HG03039 (cell line): ENCODE measurements at regions not wholly inside any gene's neighbourhood (a gene's known extent, or its start where the extent isn't known, plus 50 kb on each side); places are given as distances from the start of the nearest gene placed in this dataset.

Source experiments
- ATAC-seq: cut with Tn5 transposase; IDR thresholded peaks from one replicate; pipeline ENCODE4 v1.9.1; 2021; ENCODE audit warnings: mild to moderate bottlenecking, moderate library complexity; ENCODE audit not compliant: unreplicated experiment

- ATAC-seq, result no peak
Measured at GRCh38 chr13:107079423-107080049, 511.6 kb upstream of the ARGLU1 start.

DNA sequence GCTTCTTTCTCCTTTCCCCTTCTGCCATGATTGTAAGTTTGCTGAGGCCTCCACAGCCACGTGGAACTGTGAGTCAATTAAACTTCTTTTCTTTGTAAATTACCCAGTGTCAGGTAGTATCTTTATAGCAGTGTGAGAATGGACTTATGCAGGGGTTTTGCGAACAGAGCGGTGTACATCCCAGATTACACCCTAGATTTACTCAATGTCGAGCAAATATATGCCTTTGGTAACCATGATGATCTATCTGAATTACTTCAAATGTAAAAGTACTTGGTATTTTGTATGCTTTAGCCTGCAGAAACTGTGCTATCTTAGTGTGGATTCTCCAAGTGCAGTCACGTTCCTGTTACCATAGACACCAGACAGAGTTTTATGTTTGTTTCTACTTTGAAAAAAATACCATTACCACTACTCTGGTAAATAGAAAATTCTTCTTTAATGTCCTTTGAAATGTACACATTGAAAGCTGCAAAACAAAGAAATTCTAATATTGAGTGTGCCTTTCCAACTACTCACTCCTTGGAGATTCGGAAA, 510.4 kb upstream of the ARGLU1 start:
- no peak for ATAC-seq

DNA sequence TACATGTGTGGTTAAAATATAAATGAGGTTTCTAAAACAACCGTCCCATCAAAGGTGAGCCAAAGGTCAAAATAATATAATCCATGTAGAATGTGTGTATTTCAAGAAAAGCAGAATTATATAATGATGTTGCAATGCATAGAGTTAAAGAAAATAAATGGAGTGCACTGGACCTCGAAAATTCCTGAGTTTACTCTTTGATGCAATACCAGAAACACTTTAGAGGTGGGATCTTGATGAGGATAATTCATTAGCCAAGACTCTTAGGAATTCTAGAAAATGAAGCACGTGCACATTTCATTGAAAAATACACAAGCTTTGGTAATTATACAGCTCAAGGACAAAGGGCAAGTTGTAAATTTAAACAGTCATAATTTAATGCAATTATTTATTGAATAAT, 508.9 kb upstream of the ARGLU1 start:
- no peak for ATAC-seq

DNA sequence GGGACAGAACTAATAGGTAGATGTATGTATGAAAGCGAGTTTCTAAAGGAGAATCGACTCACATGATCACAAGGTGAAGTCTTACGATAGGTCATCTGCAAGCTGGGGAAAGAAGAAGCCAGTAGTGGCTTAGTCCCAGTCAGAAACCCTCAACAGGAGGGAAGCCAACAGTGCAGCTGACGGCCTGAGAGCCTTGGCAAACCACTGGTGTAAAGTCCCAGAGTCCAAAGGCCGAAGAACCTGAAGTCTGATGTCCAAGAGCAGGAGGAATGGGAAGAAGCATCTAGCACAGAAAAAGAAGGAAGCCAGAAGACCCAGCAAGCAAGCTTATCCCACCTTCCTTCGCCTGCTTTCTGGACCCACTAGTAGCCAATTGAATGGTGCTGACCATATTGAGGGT, 507.6 kb upstream of the ARGLU1 start:
- no peak for ATAC-seq

DNA sequence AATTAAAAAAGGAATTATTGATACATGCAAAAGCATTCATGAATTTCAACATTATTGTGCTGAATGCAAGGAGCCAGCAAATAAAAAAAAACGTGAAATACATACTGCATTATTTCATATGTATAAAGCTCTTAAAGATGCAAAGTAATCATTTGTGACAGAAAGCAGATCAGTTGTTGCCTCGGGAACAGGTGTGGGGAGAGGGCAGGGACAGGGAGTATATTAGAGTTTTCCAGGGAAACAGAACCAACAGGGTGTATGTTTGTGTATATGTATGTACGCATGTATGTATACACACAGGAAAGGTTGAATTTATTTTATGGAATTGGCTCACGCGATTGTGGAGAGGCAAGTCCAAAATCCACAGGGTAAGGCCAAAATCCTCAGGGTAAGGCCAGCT, 502.9 kb upstream of the ARGLU1 start:
- ATAC-seq, result no peak

DNA sequence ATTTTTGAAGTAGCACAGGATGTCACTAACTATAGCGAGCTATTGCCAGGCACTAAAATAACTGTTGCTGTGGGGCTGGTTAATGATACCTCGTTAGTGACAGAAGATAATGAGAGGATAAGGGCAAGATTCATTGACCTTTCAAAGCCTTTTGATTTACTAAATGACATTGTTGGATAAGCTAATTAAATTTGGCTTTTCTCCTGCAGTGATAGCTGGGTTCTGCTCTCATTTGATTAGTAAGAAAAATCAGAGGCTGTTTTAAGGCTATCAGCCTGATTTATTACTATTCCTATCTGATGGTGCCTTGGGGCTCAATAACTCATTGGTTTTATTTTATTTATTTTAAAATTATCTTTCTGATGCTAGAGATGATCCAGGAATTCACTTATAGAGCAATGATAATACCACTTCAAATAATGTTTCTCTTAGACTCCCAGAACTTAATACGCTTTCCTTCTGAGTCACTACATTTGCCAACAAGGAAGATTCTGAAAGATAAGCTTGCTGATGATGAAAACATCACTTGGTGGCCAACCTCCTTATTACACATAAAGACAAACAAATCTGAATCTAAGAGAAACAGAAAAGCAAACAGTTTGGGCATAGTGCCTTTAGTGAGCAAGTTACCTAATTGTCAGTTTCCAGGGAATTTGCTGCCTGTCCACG, 501.3 kb upstream of the ARGLU1 start:
- ATAC-seq, result no peak

- ATAC-seq, result no peak
Measured at GRCh38 chr13:107067381-107067780, 499.4 kb upstream of the ARGLU1 start.

DNA sequence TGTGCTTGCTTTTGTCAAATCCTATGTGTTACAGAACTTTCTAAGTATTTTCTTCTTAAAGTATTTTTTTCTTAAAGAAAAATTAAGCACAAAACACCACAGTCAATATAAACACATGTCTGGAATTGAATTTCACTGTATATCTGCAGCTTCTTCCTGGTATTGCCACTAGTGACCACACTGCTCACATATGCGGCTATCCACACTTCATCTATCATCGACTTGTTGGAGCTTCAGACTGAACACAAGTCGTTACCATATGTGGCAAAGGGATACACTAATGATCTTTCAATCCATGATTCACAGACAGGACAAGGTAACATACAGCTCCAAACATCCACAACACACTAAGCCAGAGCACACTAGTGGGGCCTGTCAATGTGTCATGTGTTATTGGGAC, 498.4 kb upstream of the ARGLU1 start:
- no peak for ATAC-seq

- ATAC-seq, result no peak
Measured at GRCh38 chr13:107065036-107065435, 497.1 kb upstream of the ARGLU1 start.

GRCh38 chr13:107057028-107057631, 489.2 kb upstream of the ARGLU1 start:
- ATAC-seq, result no peak

DNA sequence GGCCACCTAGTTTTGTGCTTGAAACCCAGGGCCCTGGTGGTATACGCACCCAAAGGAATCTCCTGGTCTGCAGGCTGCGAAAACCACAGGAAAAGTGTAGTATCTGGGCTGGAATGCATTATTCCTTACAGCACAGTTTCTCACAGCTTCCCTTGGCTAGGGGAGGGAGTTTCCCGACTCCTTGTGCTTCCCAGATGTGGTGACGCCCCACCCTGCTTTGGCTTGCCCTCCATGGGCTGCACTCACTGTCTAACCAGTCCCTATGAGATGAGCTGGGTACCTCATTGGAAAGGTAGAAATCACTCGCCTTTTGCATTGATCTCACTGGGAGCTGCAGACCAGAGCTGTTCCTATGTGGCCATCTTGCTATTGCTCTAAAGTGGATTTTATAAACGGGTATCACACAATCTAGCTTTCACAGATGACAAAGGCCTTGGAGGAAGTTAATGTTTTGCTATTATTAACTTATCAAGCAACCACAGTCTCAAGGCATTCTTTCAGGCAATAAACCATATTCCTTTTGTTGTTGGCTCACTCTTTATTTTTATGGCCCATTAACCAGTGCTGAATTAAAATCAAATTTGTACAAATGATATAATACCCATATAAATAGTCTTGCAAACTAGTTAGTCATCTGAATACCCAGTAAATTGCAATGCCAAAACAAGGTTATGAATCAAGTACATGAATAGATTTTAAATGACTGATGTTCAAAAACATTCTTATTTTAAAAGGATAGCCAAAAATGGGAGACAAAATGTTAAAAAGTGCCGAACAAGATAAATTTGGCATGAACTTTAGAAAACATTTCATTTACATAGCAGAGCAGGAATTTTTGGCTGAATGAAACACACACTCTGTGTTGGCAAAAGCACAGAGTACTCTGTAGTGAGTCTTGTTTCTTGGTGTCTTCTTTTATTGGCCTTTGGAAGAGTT, 475.4 kb upstream of the ARGLU1 start:
- ATAC-seq, result no peak

GRCh38 chr13:107035778-107036177, 467.8 kb upstream of the ARGLU1 start:
- no peak for ATAC-seq

- ATAC-seq, result no peak
Measured at GRCh38 chr13:107035186-107035585, 467.2 kb upstream of the ARGLU1 start.

DNA sequence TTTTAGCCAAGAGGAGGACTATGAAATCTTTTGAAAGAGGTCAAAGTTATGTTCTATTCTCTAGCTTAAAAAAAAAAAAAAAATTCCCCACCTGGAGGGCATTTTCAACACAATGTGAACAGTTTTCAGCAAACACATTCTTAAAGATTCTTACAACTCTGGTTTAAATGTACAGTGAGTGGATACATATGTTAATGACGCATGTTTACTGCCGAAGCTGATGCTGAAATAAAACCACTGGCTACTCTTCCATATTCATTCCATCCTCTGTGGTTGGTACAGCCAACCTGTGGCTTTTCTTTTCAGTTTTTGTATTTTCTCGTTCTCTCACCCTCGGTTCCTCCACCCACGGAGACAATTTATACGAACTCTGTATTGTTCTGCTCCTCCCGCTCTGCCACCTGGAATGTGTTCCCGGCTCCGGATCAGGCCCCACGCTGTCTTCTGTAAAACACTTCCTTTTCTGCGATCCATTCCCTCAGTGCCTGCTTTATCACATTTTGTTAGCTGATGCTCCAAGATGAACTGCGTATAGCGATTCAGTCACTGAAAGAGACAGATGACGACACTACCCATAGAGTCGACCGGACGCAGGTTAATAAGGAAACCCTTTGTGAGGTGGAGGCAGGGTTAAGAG, 466.4 kb upstream of the ARGLU1 start:
- no peak for ATAC-seq

DNA sequence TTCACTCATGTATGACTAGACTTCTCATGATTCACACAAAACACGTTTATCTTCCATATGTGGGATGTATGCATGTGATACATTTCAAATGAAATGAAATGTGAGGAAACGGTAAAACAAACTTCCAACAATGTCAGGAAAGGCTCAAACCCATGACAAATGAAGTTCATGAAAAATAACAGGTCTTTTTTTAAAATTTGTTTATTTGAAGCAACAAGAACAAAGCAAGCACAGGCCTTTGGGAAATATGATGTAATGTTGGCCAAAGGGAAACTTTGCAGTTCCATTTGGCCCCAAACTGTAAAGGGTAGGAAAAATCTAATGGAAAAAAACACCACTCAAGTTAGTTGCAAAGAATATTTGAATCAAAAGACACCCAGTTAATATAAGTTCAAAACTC, 463.8 kb upstream of the ARGLU1 start:
- no peak for ATAC-seq

DNA sequence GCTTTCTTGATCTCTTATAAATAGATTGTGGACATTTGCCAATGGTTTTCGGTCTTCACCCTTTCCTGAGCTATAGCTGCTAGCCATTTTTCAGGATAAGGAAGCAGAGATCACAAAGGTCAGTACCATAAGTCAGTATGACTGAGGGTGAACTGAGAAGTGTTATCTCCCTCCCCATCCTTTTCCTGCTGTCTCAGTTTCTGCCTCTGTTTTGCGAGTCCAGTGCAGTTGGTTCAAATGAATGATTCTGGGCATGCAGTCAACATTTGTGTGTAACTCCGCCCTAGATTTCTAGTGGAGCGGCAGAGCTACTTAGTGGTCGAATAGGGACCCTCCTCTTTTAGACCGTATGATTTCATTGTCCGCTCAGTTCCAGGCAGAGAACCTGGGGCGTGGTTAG, 460.8 kb upstream of the ARGLU1 start:
- ATAC-seq, result no peak

DNA sequence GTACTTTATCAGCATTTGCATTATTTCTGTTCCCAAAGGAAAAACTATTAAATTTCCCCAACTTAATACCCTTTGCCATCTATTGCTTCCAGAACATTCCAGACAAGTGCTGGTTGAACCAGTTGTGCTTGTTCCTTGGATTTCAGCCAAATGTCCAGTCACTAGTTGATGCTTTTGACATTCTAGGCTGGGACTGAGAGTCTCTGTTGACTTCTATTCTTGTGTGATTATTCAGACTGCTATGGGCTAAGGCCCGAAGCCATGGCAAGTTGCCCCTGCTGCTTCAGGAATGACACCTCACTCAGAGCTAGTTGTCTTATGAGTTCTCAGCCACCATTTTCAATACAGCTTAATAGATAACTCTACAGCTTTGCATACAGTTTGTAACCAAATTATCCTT, 458.1 kb upstream of the ARGLU1 start:
- no peak for ATAC-seq

DNA sequence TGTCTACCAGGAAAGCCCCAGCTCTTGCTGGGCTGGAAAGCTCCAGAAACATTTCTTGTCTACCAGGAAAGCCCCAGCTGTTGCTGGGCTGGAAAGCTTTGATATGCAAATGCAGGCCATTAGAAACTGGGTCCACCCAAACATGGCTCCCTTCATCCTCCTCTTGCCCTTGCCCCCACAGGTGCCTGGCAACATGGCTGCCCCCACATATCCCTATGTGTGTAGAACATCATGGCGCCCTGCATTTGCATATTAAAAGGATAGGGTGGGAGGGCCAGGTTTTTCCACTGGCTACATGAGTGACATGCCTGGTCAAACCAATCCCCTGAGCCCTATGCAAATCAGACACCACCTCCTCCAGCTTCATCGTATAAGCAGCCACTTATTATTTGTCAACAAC, 455.4 kb upstream of the ARGLU1 start:
- no peak for ATAC-seq

GRCh38 chr13:107020393-107020792, 452.5 kb upstream of the ARGLU1 start:
- no peak for ATAC-seq

- no peak for ATAC-seq
Measured at GRCh38 chr13:107018285-107018684, 450.3 kb upstream of the ARGLU1 start.

- no peak for ATAC-seq
Measured at GRCh38 chr13:107006661-107007060, 438.7 kb upstream of the ARGLU1 start.
